Hepatocyte (in vitro differentiated cells): ENCODE measurements at regions not wholly inside any gene's neighbourhood (a gene's known extent, or its start where the extent isn't known, plus 50 kb on each side); places are given as distances from the start of the nearest gene placed in this dataset.
"Not testable (repeated sequence)": the region's sequence is repeated elsewhere in the genome, so short reads cannot be mapped to it uniquely, and the experiment has no call there.

Experiments used
- DNase-seq: peaks from one replicate; pipeline ENCODE4 v3.0.0-alpha.2; 2016; ENCODE audit warnings: low spot score
- H2AFZ ChIP-seq: fragments of 200-600 bp; sonication (generic); 2 replicates; pipeline ENCODE4 v1.6.0; 2016; ENCODE audit warnings: antibody characterized with exemption, mild to moderate bottlenecking
- H3K27ac ChIP-seq: fragments of 200-600 bp; sonication (generic); 2 replicates; pipeline ENCODE4 v1.5.1; 2016; ENCODE audit warnings: mild to moderate bottlenecking
- H3K27me3 ChIP-seq: fragments of 200-600 bp; sonication (generic); 2 replicates; pipeline ENCODE4 v1.6.1; 2016
- H3K36me3 ChIP-seq: fragments of 200-600 bp; sonication (generic); replicated peaks from 2 replicates; pipeline ENCODE4 v1.5.1; 2016; ENCODE audit warnings: low read depth; ENCODE audit not compliant: insufficient read depth
- H3K4me1 ChIP-seq: fragments of 200-600 bp; sonication (generic); 2 replicates; pipeline ENCODE4 v1.5.1; 2016; ENCODE audit warnings: mild to moderate bottlenecking, moderate library complexity; ENCODE audit not compliant: insufficient read depth
- H3K4me2 ChIP-seq: fragments of 200-600 bp; sonication (generic); 2 replicates; pipeline ENCODE4 v1.6.0; 2016
- H3K4me3 ChIP-seq: fragments of 200-600 bp; sonication (generic); 2 replicates; pipeline ENCODE4 v1.5.1; 2016; ENCODE audit warnings: mild to moderate bottlenecking
- H3K79me2 ChIP-seq: fragments of 200-600 bp; sonication (generic); 2 replicates; pipeline ENCODE4 v1.6.0; 2017; ENCODE audit warnings: mild to moderate bottlenecking
- H3K9me2 ChIP-seq: fragments of 200-600 bp; sonication (generic); replicated peaks from 2 replicates; pipeline ENCODE4 v1.6.0; 2017; ENCODE audit warnings: mild to moderate bottlenecking; ENCODE audit not compliant: insufficient read depth
- H3K9me3 ChIP-seq: fragments of 200-600 bp; sonication (generic); 2 replicates; pipeline ENCODE4 v1.5.1; 2016; ENCODE audit warnings: low read depth, mild to moderate bottlenecking
- H4K20me1 ChIP-seq: fragments of 200-600 bp; sonication (generic); 2 replicates; pipeline ENCODE4 v1.6.0; 2016; ENCODE audit warnings: mild to moderate bottlenecking; ENCODE audit not compliant: insufficient read depth, poor library complexity, severe bottlenecking
- EZH2 ChIP-seq: fragments of 200-600 bp; sonication (generic); IDR thresholded peaks from 2 replicates; pipeline ENCODE4 v1.6.1; 2016; ENCODE audit warnings: antibody characterized with exemption, mild to moderate bottlenecking, borderline replicate concordance
- EZH2phosphoT487 ChIP-seq: fragments of 200-600 bp; sonication (generic); IDR thresholded peaks from one replicate; pipeline ENCODE4 v1.6.1; 2018; ENCODE audit warnings: antibody characterized with exemption, mild to moderate bottlenecking, low read depth, moderate library complexity; ENCODE audit not compliant: unreplicated experiment, severe bottlenecking
- WGBS: methylation state at CpG from one replicate; pipeline ENCODE4 v1.1.6; 2016; ENCODE audit warnings: low lambda C conversion rate; ENCODE audit errors: missing lambda C conversion rate; 5-methylcytosine and 5-hydroxymethylcytosine counted together
- TF ChIP-seq, protein P1 (sequence below): fragments of 200-600 bp; sonication (generic); IDR thresholded peaks from 2 replicates; pipeline ENCODE4 v1.5.1; 2016; ENCODE audit warnings: antibody characterized with exemption, mild to moderate bottlenecking; ENCODE audit not compliant: poor library complexity

DNA sequence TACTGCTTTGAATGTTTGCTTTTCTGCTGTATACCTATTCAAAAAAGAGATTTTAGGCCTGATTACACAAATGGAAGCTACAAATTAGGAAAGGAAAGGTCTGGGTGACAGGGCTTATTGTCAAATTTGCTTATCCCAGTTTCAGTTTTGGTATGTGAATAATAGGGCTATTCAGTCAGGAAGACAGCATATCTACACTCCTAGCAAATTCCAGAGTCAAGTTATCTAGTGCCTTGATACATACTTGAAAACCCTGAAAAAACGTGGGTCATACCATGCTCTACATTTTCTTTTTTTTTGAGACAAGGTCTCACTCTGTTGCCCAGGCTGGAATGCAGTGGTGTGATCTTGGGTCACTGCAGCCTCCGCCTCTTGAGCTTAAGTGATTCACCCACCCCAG, 59.2 kb upstream of the CCDC180 start:
- H3K36me3 ChIP-seq, H3K4me2 ChIP-seq, H4K20me1 ChIP-seq, H3K9me2 ChIP-seq, H3K27me3 ChIP-seq, H3K4me1 ChIP-seq, H3K27ac ChIP-seq, H3K9me3 ChIP-seq, H2AFZ ChIP-seq, H3K4me3 ChIP-seq, DNase-seq, H3K79me2 ChIP-seq: not testable (repeated sequence)
- 68% methylated on average over 2 of the region's 2 CpGs for WGBS

DNA sequence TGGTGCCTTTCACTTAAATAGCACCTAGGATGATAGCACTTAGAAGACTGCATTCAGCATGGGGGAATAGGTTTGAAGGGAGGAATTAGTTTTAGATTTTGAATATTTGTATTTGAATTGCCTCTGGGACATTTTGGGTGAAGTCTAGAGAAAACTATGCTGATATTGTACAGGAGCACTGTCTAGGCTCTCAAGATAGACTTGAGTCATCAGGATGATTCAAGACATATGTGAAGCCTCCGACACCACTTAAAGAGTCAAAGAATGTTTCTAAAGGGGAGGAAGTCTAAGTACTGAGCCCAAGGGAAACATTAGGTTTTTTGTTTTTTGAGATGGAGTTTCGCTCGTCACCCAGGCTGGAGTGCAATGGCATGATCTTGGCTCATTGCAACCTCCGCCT, 63.9 kb upstream of the CCDC180 start:
- Histone ChIP-seq H3K27ac (no peak overlapping the region), H3K36me3 (no peaks in the 10 kb centered on the region), H2AFZ (no peak overlapping the region), H3K4me2 (no peak overlapping the region), H3K9me3 (no peaks in the 10 kb centered on the region), H4K20me1 (no peaks in the 10 kb centered on the region), H3K27me3 (no peaks in the 10 kb centered on the region), H3K79me2 (peaks cover 16% of the 10 kb centered on the region), H3K4me3 (no peak overlapping the region), H3K9me2 (no peaks in the 10 kb centered on the region), H3K4me1 (peaks cover 6% of the 10 kb centered on the region)
- 93% methylated on average over 4 of the region's 4 CpGs for WGBS
- TF ChIP-seq, protein P1, sequence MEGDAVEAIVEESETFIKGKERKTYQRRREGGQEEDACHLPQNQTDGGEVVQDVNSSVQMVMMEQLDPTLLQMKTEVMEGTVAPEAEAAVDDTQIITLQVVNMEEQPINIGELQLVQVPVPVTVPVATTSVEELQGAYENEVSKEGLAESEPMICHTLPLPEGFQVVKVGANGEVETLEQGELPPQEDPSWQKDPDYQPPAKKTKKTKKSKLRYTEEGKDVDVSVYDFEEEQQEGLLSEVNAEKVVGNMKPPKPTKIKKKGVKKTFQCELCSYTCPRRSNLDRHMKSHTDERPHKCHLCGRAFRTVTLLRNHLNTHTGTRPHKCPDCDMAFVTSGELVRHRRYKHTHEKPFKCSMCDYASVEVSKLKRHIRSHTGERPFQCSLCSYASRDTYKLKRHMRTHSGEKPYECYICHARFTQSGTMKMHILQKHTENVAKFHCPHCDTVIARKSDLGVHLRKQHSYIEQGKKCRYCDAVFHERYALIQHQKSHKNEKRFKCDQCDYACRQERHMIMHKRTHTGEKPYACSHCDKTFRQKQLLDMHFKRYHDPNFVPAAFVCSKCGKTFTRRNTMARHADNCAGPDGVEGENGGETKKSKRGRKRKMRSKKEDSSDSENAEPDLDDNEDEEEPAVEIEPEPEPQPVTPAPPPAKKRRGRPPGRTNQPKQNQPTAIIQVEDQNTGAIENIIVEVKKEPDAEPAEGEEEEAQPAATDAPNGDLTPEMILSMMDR: no peak
- no peak for TF ChIP-seq EZH2phosphoT487
- no peak for TF ChIP-seq EZH2
- no peak for DNase-seq

DNA sequence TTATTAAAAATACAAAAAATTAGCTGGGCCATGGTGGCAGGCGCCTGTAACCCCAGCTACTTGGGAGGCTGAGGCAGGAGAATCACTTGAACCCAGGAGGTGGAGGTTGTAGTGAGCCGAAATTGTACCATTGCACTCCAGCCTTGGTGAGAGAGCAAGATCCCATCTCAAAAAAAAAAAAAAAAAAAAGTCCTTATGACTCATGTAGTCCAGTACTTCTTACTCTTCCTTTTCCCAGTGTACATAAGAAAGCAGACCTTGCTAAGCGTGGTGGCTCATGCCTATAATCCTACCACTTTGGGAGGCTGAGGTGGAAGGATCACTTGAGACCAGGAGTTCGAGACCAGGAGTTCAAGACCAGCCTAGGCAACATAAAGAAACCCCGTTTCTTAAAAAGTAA, 66.0 kb upstream of the CCDC180 start:
- not testable (repeated sequence) for H3K27me3 ChIP-seq, H3K4me1 ChIP-seq, H2AFZ ChIP-seq, H3K9me2 ChIP-seq, H3K27ac ChIP-seq, H3K9me3 ChIP-seq, H4K20me1 ChIP-seq, DNase-seq, H3K4me3 ChIP-seq, H3K36me3 ChIP-seq, H3K4me2 ChIP-seq
- WGBS: 92% methylated on average over 5 of the region's 5 CpGs
- H3K79me2 ChIP-seq: peaks cover 23% of the 10 kb centered on the region

DNA sequence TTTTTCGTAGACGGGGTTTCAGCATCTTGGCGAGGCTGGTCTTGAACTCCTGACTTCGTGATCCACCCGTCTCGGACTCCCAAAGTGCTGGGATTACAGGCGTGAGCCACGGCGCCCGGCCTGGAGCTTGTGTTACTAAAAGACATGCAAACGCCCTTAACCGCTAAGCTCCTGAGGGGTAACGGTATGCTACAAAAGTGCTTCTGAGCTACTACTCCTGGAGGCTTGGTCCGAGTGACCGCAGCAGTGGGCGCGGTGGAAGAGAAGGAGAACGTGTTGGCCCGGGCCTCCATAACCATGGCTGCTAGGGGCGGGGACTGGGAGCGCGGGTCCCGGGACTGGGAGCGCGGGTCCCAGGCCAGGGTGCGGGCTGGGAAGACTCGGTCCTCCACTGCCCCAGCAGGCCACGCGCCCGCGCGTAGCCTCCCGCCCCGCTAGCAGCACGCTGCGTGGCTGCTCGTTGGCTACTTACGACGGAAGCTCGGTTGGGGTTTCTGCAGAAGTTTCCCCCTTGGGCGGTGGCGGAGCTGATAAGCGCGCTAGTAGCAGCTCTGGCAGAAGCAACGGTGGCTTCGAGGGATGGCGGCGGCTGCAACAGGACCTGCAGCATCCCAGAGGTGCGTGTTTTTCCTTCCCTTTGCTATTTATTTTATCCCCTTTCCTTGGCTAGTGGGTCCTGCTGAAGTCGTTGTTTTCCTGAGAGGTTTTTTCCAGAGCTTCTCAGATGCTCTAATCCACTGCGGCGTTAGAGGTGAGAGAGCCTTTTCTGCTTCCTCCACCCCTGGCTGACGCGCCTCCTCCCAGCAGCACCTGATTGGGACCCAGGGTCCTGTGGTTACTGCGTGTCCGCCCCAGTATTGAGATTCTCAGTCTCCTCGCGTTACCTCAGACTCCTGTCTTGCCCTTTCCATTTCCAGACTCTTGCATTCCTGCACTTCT, 69.2 kb upstream of the CCDC180 start:
- H3K27me3 ChIP-seq: no peaks in the 10 kb centered on the region

More for the DNA sequence above, 69.2 kb upstream of the CCDC180 start:
- Histone ChIP-seq H2AFZ (peak overlapping the region; percentile 82), H4K20me1 (no peaks in the 10 kb centered on the region), H3K36me3 (no peaks in the 10 kb centered on the region), H3K4me1 (peaks cover 6% of the 10 kb centered on the region), H3K79me2 (peaks cover 32% of the 10 kb centered on the region), H3K4me3 (peak overlapping the region; percentile 53), H3K9me3 (no peaks in the 10 kb centered on the region), H3K9me2 (no peaks in the 10 kb centered on the region), H3K4me2 (peak overlapping the region; percentile 80), H3K27ac (peak overlapping the region; percentile 87)
- TF ChIP-seq EZH2 (no peak), EZH2phosphoT487 (no peak)
- TF ChIP-seq, protein P1: no peak
- peak; percentile 88 for DNase-seq
- WGBS: 4% methylated on average over 51 of the region's 58 CpGs
